IMR-90 (cell line): ENCODE measurements at regions not wholly inside any gene's neighbourhood (a gene's known extent, or its start where the extent isn't known, plus 50 kb on each side); places are given as distances from the start of the nearest gene placed in this dataset.

Experiments
- ATAC-seq: fragments of 200-7000 bp; cut with Tn5 transposase; 2 replicates; pipeline ENCODE4 v1.9.1; 2020; ENCODE audit warnings: low read depth, mild to moderate bottlenecking, moderate library complexity
- BruUV-seq: library from RNA; stranded (reverse); fragments of 400-500 nt; replicated peaks from 2 replicates; lab custom pipeline; 2021; lab: Mats Ljungman, UMichigan
- CTCF ChIA-PET: fragments of 300-600 bp; formaldehyde crosslinking; extraction: SDS; loops from one replicate; lab custom pipeline; 2021; ENCODE audit warnings: antibody characterized with exemption; lab: Yijun Ruan, JAX
- POLR2A ChIA-PET: fragments of 300-600 bp; sonication (Branson Sonifier 250); formaldehyde crosslinking; loops from one replicate; lab custom pipeline; 2022; ENCODE audit warnings: antibody characterized with exemption; ENCODE audit not compliant: unreplicated experiment; lab: Charles Lee
- DNase-seq: peaks from one replicate; pipeline ENCODE4 v3.0.0; 2013
- H2AFZ ChIP-seq: replicated peaks from 2 replicates; pipeline ENCODE3; 2013; ENCODE audit warnings: low read length, mild to moderate bottlenecking; ENCODE audit not compliant: poor library complexity
- H2AK5ac ChIP-seq: 2 replicates; pipeline ENCODE4 v1.6.1; 2013; ENCODE audit warnings: low read depth, low read length, inconsistent platforms
- H2AK9ac ChIP-seq: replicated peaks from 2 replicates; pipeline ENCODE3; 2013; ENCODE audit warnings: mild to moderate bottlenecking, low read depth, low read length, moderate library complexity; ENCODE audit not compliant: poor library complexity
- H2BK120ac ChIP-seq: 2 replicates; pipeline ENCODE4 v1.6.1; 2013; ENCODE audit warnings: low read depth, low read length, inconsistent platforms
- H2BK15ac ChIP-seq: 3 replicates; pipeline ENCODE4 v1.6.1; 2013; ENCODE audit warnings: low read depth, low read length, inconsistent platforms
- H2BK20ac ChIP-seq: 2 replicates; pipeline ENCODE4 v1.6.1; 2013; ENCODE audit warnings: low read depth, mild to moderate bottlenecking, inconsistent platforms, low read length, moderate library complexity
- H2BK5ac ChIP-seq: 2 replicates; pipeline ENCODE4 v1.6.1; 2013; ENCODE audit warnings: mild to moderate bottlenecking, low read depth, low read length, inconsistent platforms; ENCODE audit not compliant: poor library complexity, severe bottlenecking
- H3K14ac ChIP-seq: replicated peaks from 2 replicates; pipeline ENCODE4 v1.6.1; 2013; ENCODE audit warnings: low read depth, low read length, inconsistent platforms
- H3K18ac ChIP-seq: 2 replicates; pipeline ENCODE4 v1.6.1; 2013; ENCODE audit warnings: low read depth, low read length, control low read depth
- H3K23ac ChIP-seq: 2 replicates; pipeline ENCODE4 v1.6.1; 2013; ENCODE audit warnings: low read depth, low read length, inconsistent platforms
- H3K27ac ChIP-seq: 2 replicates; pipeline ENCODE4 v1.5.1; 2013; ENCODE audit warnings: mild to moderate bottlenecking, control low read depth, low read length; ENCODE audit not compliant: insufficient read depth
- H3K27me3 ChIP-seq: 2 replicates; pipeline ENCODE4 v1.6.1; 2013; ENCODE audit warnings: low read length; ENCODE audit not compliant: control insufficient read depth, insufficient read depth
- H3K36me3 ChIP-seq: 2 replicates; pipeline ENCODE4 v1.6.1; 2013; ENCODE audit warnings: low read length, mixed read lengths; ENCODE audit not compliant: control insufficient read depth, insufficient read depth
- H3K4ac ChIP-seq: 2 replicates; pipeline ENCODE4 v1.6.1; 2013; ENCODE audit warnings: low read depth, low read length, inconsistent platforms
- H3K4me1 ChIP-seq: 2 replicates; pipeline ENCODE4 v1.6.1; 2013; ENCODE audit warnings: low read length, mixed read lengths; ENCODE audit not compliant: control insufficient read depth, insufficient read depth
- H3K4me2 ChIP-seq: 2 replicates; pipeline ENCODE4 v1.6.1; 2013; ENCODE audit warnings: low read depth, mild to moderate bottlenecking, control low read depth, low read length, moderate library complexity
- H3K4me3 ChIP-seq: 2 replicates; pipeline ENCODE4 v1.5.1; 2013; ENCODE audit warnings: low read depth, mild to moderate bottlenecking, control low read depth, low read length, moderate library complexity; ENCODE audit not compliant: insufficient read depth
- H3K56ac ChIP-seq: 2 replicates; pipeline ENCODE4 v1.6.1; 2013; ENCODE audit warnings: low read length, inconsistent platforms; ENCODE audit not compliant: insufficient read depth; ENCODE audit errors: extremely low read depth
- H3K79me1 ChIP-seq, 2 experiments: 2 replicates each; pipeline ENCODE4 v1.6.1; 2013; ENCODE audit warnings: low read length in 2 of 2, inconsistent platforms in 1 of 2, low read depth in 1 of 2
- H3K9ac ChIP-seq: 2 replicates; pipeline ENCODE4 v1.6.1; 2013; ENCODE audit warnings: low read depth, low read length, control low read depth
- H3K9me1 ChIP-seq: 2 replicates; pipeline ENCODE4 v1.6.1; 2013; ENCODE audit warnings: low read length, inconsistent platforms; ENCODE audit not compliant: insufficient read depth
- H3K9me3 ChIP-seq: 2 replicates; pipeline ENCODE4 v1.6.1; 2013; ENCODE audit warnings: low read length; ENCODE audit not compliant: control insufficient read depth, insufficient read depth
- H4K20me1 ChIP-seq: 2 replicates; pipeline ENCODE4 v1.6.1; 2013; ENCODE audit warnings: low read length, inconsistent platforms; ENCODE audit not compliant: insufficient read depth
- H4K5ac ChIP-seq: 2 replicates; pipeline ENCODE4 v1.6.1; 2013; ENCODE audit warnings: mild to moderate bottlenecking, low read depth, low read length, control low read depth
- H4K8ac ChIP-seq, 2 experiments: 2 replicates each; pipeline ENCODE4 v1.6.1; 2013; ENCODE audit warnings: low read depth in 2 of 2, low read length in 2 of 2, control low read depth in 1 of 2, inconsistent platforms in 1 of 2
- H4K91ac ChIP-seq: 2 replicates; pipeline ENCODE4 v1.6.1; 2013; ENCODE audit warnings: low read depth, low read length, inconsistent platforms; ENCODE audit not compliant: insufficient read depth
- BHLHE40 ChIP-seq: fragments of 150-350 bp; IDR thresholded peaks from 2 replicates; pipeline ENCODE4 v1.6.1; 2016; ENCODE audit warnings: mild to moderate bottlenecking, low read depth, low read length
- CEBPB ChIP-seq: IDR thresholded peaks from 2 replicates; pipeline ENCODE4 v1.6.1; 2012; ENCODE audit warnings: low read depth, low read length, improper control_type of control experiment
- MAFK ChIP-seq: IDR thresholded peaks from 2 replicates; pipeline ENCODE4 v1.6.1; 2012; ENCODE audit warnings: low read depth, low read length, improper control_type of control experiment
- NFE2L2 ChIP-seq: fragments of 150-350 bp; IDR thresholded peaks from 2 replicates; pipeline ENCODE4 v1.6.1; 2016; ENCODE audit warnings: low read depth, mild to moderate bottlenecking, low read length
- RFX5 ChIP-seq: IDR thresholded peaks from 2 replicates; pipeline ENCODE4 v1.8.0; 2012; ENCODE audit warnings: low read depth, mild to moderate bottlenecking, low read length, moderate library complexity
- WGBS, 2 experiments: methylation state at CpG; one replicate each; pipeline versions ENCODE4 v1.1.5 to v1.1.7; 2013; ENCODE audit warnings: missing lambda C conversion rate in 2 of 2; ENCODE audit not compliant: insufficient read length in 1 of 2; ENCODE audit errors: extremely low coverage in 2 of 2; 5-methylcytosine and 5-hydroxymethylcytosine counted together
- dilution Hi-C: fragments of 300-500 bp; cut with HindIII; formaldehyde crosslinking; loops from one replicate; pipeline ENCODE4 v1.14.3; 2018; ENCODE audit warnings: low sequenced_read_pairs; ENCODE audit not compliant: unreplicated experiment
- in situ Hi-C: fragments of 300-500 bp; cut with MboI; formaldehyde crosslinking; loops from 3 replicates; pipeline ENCODE4 v1.14.3; 2019; ENCODE audit warnings: low sequenced_read_pairs, inconsistent platforms, mixed read lengths
- intact Hi-C: fragments of 100-400 bp; cut with micrococcal nuclease; formaldehyde crosslinking; loops from 2 replicates; pipeline ENCODE4 v1.10.0; 2022

DNA sequence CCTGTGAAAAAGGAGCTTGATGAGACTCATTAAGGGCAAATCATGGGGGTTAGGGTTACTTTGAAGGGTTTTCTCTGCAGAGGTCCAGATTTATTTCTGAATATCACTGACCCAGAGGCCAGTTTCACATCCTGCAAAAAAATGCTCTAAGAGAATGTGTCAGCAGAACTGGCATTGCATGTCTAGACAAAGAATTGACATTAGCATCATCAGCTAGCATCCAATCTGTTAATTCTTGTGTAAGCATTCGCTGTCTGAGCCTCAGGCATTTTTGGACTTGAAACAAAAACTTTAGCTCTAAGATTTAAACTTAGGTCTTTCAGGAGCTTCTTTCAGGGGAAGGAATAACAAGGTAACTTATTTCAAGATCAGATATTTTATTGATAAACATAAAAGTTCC, 187.9 kb upstream of the ELL2 start:
- no peak overlapping the region for H3K4me3 ChIP-seq
- H3K18ac ChIP-seq: peak overlapping the region; percentile 96
- H2BK15ac ChIP-seq: 0 out of 3 replicates have a peak overlapping the region, but pooled peaks have one; percentile 77
- peak overlapping the region; percentile 63 for H3K4ac ChIP-seq
- DNase-seq: peak; percentile 62
- peak overlapping the region; percentile 72; the same call in 1 of the 2 replicates for H4K91ac ChIP-seq
- no peak overlapping the region for H2AK5ac ChIP-seq
- no peaks in the 10 kb centered on the region for H3K9me3 ChIP-seq
- H4K5ac ChIP-seq: peak overlapping the region; percentile 96
- H2BK120ac ChIP-seq: peak overlapping the region; percentile 90
- BruUV-seq: no TSS peak
- peak overlapping the region; percentile 27; the same call in 1 of the 2 replicates for H3K14ac ChIP-seq
- ChIA-PET POLR2A (interaction anchor here (0.6 kb wide), 2 partner anchors 105 to 106 kb away, joined by 3 read pairs; no protein-coding TSS in a partner anchor), CTCF (interaction anchor here (1.1 kb wide), 3 partner anchors 11 to 187 kb away, joined by 3 to 4 read pairs (median 4); no protein-coding TSS in a partner anchor)
- in situ Hi-C loops (no loop called here), dilution Hi-C loops (no loop called here), intact Hi-C loops (loop anchor here (5.0 to 10.0 kb wide), 2 partner anchors 188 to 295 kb away; no protein-coding TSS in a partner anchor)
- no peak overlapping the region for H3K4me2 ChIP-seq
- H3K27me3 ChIP-seq: no peaks in the 10 kb centered on the region
- peaks cover 22% of the 10 kb centered on the region for H3K4me1 ChIP-seq
- peak; percentile 17 for ATAC-seq
- H3K79me1 ChIP-seq: no peaks in the 10 kb centered on the region; a peak in 1 of 4 replicates
- peak overlapping the region; percentile 73 for H2BK20ac ChIP-seq
- peak; percentile 35; the same call in 1 of the 2 replicates for TF ChIP-seq MAFK
- TF ChIP-seq BHLHE40: no peak
- no peak for TF ChIP-seq RFX5
- peak; percentile 23; the same call in 1 of the 2 replicates for TF ChIP-seq CEBPB
- peak; percentile 67; the same call in 1 of the 2 replicates for TF ChIP-seq NFE2L2
- H3K23ac ChIP-seq: 0 out of 2 replicates have a peak overlapping the region, but pooled peaks have one; percentile 74
- H4K20me1 ChIP-seq: no peaks in the 10 kb centered on the region
- no peak overlapping the region for H2AK9ac ChIP-seq
- no peak overlapping the region for H3K9ac ChIP-seq
- H3K36me3 ChIP-seq: no peaks in the 10 kb centered on the region
- H2BK5ac ChIP-seq: no peak overlapping the region
- peaks cover 19% of the 10 kb centered on the region for H3K9me1 ChIP-seq
- peak overlapping the region; percentile 32; the same call in 1 of the 2 replicates for H3K27ac ChIP-seq
- H4K8ac ChIP-seq: peak overlapping the region in 1 of 2 experiments; percentile 60; a peak in 2 of 4 replicates
- no peak overlapping the region for H2AFZ ChIP-seq
- no CpG with 5 or more reads among the region's 1 CpG for WGBS, 2 experiments
- peak overlapping the region; percentile 26; the same call in 1 of the 2 replicates for H3K56ac ChIP-seq
